DMS 273 treated with DMSO at 0.1 percent for 48 hours (cell line): ENCODE measurements at regions not wholly inside any gene's neighbourhood (a gene's known extent, or its start where the extent isn't known, plus 50 kb on each side); places are given as distances from the start of the nearest gene placed in this dataset.
A peak's percentile ranks its signal among the peaks of the same experiment; 100 is the strongest.
"Not testable (repeated sequence)": the region's sequence is repeated elsewhere in the genome, so short reads cannot be mapped to it uniquely, and the experiment has no call there.

Experiments
- DNase-seq: peaks from one replicate; lab custom pipeline; 2025; lab: John Stamatoyannopoulos, UW

- DNase-seq: no peak
Measured at GRCh38 chr18:39208729-39209128, 1643.1 kb upstream of the CELF4 start.

DNA sequence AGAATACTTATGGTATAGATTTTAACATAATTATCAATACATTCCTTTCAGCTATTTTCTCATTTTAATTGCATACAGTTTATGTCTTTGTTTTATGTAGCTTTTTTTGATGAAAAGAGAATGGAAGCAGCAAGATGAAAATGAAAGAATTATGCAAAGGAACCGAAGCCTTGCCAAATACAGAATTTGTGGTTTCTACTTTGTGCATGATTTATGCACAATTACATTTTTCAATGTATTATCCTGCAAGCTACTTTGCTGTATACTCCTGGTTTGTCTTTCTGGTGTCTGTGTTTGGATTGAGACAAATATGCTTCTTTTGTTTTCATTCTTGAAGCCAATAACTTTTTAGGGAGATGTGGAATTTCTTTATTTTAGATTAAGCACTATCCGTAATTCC is 1642.6 kb upstream of the CELF4 start:
- DNase-seq: no peak

DNA sequence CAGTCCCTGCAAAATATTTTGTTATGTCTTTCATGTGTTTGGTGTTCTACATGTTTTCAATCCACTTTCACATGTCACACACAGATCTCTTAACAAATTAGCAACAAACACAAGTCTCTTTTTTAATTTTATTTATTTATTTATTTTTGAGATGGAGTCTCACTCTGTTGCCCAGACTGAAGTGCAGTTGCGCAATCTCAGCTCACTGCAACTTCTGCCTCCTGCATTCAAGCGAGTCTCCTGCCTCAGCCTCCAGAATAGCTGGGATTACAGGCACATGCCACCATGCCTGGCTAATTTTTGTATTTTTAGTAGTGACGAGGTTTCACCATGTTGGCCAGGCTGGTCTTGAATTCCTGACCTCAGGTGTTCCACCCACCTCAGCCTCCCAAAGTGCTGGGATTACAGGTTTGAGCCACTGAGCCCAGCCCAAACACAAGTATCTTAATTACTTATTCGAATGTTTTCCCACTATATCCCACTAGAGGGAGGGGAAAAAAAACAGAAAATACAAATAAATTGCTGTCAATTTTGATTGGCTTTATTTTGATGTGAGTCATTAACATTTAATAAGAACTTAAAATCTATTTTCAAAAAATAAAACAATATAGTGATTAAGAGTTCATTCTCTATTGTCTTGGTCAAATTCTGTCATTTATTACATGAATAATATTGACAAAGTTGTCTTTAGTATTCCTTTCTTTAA is 1641.0 kb upstream of the CELF4 start:
- DNase-seq: not testable (repeated sequence)

- no peak for DNase-seq
Measured at GRCh38 chr18:39205565-39206195, 1640.1 kb upstream of the CELF4 start.

- no peak for DNase-seq
Measured at GRCh38 chr18:39200153-39200552, 1634.6 kb upstream of the CELF4 start.

- no peak for DNase-seq
Measured at GRCh38 chr18:39199231-39199855, 1633.7 kb upstream of the CELF4 start.

DNA sequence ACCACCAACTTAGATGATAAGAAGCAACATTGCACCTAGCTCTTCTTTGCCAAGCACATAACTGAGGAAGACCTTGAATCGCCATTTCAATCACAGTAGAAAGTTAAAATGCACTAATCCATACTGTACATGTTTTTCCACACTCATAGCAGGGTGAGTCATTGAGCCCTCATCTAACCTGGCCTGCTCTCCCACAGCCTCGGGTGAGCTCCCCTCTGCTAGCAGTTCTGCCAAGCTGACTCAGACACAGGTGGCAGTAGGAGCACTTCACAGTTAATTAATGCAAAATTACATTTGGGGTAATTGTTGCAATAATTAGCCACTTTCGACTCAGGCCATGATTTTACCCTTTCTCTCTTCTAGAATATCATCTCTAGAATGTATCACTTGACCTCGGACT is 1632.8 kb upstream of the CELF4 start:
- peak; percentile 3 for DNase-seq

- no peak for DNase-seq
Measured at GRCh38 chr18:39191931-39192330, 1626.3 kb upstream of the CELF4 start.

GRCh38 chr18:39191058-39191457 is 1625.5 kb upstream of the CELF4 start:
- no peak for DNase-seq

- no peak for DNase-seq
Measured at GRCh38 chr18:39190508-39190907, 1624.9 kb upstream of the CELF4 start.

GRCh38 chr18:39188278-39188677 is 1622.7 kb upstream of the CELF4 start:
- DNase-seq: no peak

DNA sequence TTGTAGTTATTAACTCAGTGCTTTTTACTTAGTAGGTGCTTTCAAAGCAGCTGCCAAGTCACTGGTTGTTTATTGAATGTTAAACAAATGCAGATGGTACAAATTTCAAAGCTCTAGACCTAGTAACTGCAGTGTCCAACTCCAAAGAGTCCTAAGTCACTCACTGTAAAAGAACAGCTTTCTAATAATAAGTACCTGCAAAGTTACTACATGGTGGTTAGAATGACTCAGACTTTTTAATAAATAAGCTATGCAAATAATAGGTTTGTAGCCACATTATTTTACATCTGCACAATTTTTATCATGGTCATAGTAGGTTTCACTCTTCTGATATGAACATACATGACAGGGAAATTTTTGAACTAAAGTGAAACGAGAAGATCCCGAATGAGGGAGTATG is 1620.4 kb upstream of the CELF4 start:
- no peak for DNase-seq

DNA sequence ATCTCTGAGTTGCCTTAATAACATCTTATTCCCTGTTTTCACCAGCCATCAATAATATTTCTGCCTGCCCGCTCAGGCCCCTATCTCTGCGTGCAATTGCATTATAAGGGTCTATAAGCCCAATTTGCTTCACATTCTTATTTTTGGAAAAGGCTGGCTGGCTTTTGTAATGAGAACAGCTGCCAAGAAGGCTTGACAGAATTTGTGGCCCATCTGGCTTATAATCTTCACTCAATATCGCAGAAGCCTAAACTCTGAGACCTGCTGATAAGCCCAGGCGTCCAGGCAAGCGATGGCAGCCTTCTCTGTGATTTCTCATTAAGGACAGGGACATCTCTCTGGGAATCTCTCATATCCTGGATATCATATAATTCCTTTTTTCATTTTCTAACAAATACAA is 1618.6 kb upstream of the CELF4 start:
- peak; percentile 24 for DNase-seq

GRCh38 chr18:39178166-39178565 is 1612.6 kb upstream of the CELF4 start:
- no peak for DNase-seq

- DNase-seq: no peak
Measured at GRCh38 chr18:39172695-39173421, 1607.3 kb upstream of the CELF4 start.

DNA sequence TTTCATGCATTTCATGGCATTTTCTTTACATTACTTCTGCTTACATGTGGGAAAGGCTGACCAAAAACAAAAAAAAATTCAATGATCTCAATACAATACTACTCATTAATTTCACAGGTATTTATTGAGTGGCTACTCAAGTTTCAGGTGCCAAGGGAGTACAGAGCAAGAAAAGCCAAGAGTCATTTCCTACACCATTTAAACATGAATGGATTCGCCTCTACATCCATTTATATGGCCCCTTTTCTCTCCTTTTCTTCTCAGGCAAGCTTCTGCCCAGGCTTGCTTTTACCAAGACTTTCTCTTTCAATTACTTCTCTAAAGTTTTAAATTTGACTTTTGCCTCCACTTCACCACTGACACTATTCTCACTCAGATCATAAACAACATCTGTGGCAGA is 1603.1 kb upstream of the CELF4 start:
- no peak for DNase-seq

DNA sequence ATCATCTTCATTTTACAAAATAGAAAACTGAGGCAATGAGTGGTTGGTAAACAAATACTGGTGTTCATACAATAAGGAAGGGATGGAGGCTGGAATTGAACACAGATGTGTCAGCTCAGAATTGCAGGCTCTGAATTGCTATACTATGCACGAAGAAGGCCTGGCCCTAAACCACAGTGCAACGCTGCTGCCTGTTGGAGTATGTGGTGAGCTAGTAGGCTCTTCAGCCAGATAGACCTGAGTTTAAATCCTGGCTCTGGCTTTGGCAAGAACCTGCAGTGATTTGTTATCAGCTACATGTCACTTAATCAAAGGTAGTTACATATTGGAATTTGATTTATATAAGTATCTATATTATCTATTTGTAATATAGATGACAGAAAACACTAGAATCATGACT is 1602.4 kb upstream of the CELF4 start:
- no peak for DNase-seq

DNA sequence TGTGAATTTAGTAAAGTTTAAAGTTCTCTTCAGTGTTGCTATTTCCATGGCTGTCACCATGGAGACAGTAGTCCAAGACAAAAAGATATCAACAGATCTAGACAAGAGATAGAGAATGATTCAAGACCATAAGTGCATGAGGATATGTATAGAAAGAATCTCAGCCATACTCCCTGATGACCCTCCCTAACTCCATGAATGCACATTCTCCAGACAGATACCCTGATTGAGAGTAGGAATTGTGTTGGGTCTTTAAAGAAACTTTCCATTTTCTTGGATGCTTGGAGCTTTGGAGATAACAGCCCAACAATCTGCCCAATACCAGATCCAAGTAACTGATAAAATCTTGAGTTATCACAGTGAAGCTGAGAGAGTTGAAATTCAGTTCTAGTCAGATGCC is 1601.2 kb upstream of the CELF4 start:
- DNase-seq: no peak

GRCh38 chr18:39162013-39162827 is 1596.6 kb upstream of the CELF4 start:
- DNase-seq: no peak

DNA sequence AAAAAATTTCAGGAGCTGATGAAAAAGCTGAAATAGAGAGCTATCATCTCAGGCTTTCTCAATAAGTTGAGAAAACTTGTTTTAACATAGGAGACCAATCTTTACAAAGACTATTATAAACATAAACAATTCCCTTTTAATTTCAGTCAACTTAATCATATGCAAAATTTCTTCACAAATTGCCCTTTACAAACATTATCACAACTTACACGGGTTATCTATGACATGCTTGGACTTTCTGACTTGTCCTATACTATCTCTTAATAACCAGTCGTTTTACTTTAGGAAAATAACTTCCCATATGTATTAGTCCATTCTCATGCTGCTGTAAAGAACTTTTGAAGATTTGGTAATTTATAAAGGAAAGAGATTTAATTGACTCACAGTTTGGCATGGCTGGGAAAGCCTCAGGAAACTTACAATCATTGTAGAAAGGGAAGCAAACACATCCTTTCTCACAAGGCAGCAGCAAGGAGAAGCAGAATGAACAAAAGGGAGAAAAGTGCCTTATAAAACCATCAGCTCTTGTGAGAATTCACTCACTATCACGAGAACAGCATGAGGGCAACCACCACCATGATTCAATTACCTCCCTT is 1583.7 kb upstream of the CELF4 start:
- no peak for DNase-seq

- no peak for DNase-seq
Measured at GRCh38 chr18:39134255-39134654, 1568.7 kb upstream of the CELF4 start.

GRCh38 chr18:39127538-39127937 is 1561.9 kb upstream of the CELF4 start:
- not testable (repeated sequence) for DNase-seq
